Hepatocyte (in vitro differentiated cells): ENCODE measurements at regions not wholly inside any gene's neighbourhood (a gene's known extent, or its start where the extent isn't known, plus 50 kb on each side); places are given as distances from the start of the nearest gene placed in this dataset.

Experiments used
- DNase-seq: peaks from one replicate; pipeline ENCODE4 v3.0.0-alpha.2; 2016; ENCODE audit warnings: low spot score
- H2AFZ ChIP-seq: fragments of 200-600 bp; sonication (generic); 2 replicates; pipeline ENCODE4 v1.6.0; 2016; ENCODE audit warnings: antibody characterized with exemption, mild to moderate bottlenecking
- H3K27ac ChIP-seq: fragments of 200-600 bp; sonication (generic); 2 replicates; pipeline ENCODE4 v1.5.1; 2016; ENCODE audit warnings: mild to moderate bottlenecking
- H3K27me3 ChIP-seq: fragments of 200-600 bp; sonication (generic); 2 replicates; pipeline ENCODE4 v1.6.1; 2016
- H3K36me3 ChIP-seq: fragments of 200-600 bp; sonication (generic); replicated peaks from 2 replicates; pipeline ENCODE4 v1.5.1; 2016; ENCODE audit warnings: low read depth; ENCODE audit not compliant: insufficient read depth
- H3K4me1 ChIP-seq: fragments of 200-600 bp; sonication (generic); 2 replicates; pipeline ENCODE4 v1.5.1; 2016; ENCODE audit warnings: mild to moderate bottlenecking, moderate library complexity; ENCODE audit not compliant: insufficient read depth
- H3K4me2 ChIP-seq: fragments of 200-600 bp; sonication (generic); 2 replicates; pipeline ENCODE4 v1.6.0; 2016
- H3K4me3 ChIP-seq: fragments of 200-600 bp; sonication (generic); 2 replicates; pipeline ENCODE4 v1.5.1; 2016; ENCODE audit warnings: mild to moderate bottlenecking
- H3K79me2 ChIP-seq: fragments of 200-600 bp; sonication (generic); 2 replicates; pipeline ENCODE4 v1.6.0; 2017; ENCODE audit warnings: mild to moderate bottlenecking
- H3K9me2 ChIP-seq: fragments of 200-600 bp; sonication (generic); replicated peaks from 2 replicates; pipeline ENCODE4 v1.6.0; 2017; ENCODE audit warnings: mild to moderate bottlenecking; ENCODE audit not compliant: insufficient read depth
- H3K9me3 ChIP-seq: fragments of 200-600 bp; sonication (generic); 2 replicates; pipeline ENCODE4 v1.5.1; 2016; ENCODE audit warnings: low read depth, mild to moderate bottlenecking
- H4K20me1 ChIP-seq: fragments of 200-600 bp; sonication (generic); 2 replicates; pipeline ENCODE4 v1.6.0; 2016; ENCODE audit warnings: mild to moderate bottlenecking; ENCODE audit not compliant: insufficient read depth, poor library complexity, severe bottlenecking
- EZH2 ChIP-seq: fragments of 200-600 bp; sonication (generic); IDR thresholded peaks from 2 replicates; pipeline ENCODE4 v1.6.1; 2016; ENCODE audit warnings: antibody characterized with exemption, mild to moderate bottlenecking, borderline replicate concordance
- EZH2phosphoT487 ChIP-seq: fragments of 200-600 bp; sonication (generic); IDR thresholded peaks from one replicate; pipeline ENCODE4 v1.6.1; 2018; ENCODE audit warnings: antibody characterized with exemption, mild to moderate bottlenecking, low read depth, moderate library complexity; ENCODE audit not compliant: unreplicated experiment, severe bottlenecking
- WGBS: methylation state at CpG from one replicate; pipeline ENCODE4 v1.1.6; 2016; ENCODE audit warnings: low lambda C conversion rate; ENCODE audit errors: missing lambda C conversion rate; 5-methylcytosine and 5-hydroxymethylcytosine counted together
- TF ChIP-seq, protein P1 (sequence below): fragments of 200-600 bp; sonication (generic); IDR thresholded peaks from 2 replicates; pipeline ENCODE4 v1.5.1; 2016; ENCODE audit warnings: antibody characterized with exemption, mild to moderate bottlenecking; ENCODE audit not compliant: poor library complexity

DNA sequence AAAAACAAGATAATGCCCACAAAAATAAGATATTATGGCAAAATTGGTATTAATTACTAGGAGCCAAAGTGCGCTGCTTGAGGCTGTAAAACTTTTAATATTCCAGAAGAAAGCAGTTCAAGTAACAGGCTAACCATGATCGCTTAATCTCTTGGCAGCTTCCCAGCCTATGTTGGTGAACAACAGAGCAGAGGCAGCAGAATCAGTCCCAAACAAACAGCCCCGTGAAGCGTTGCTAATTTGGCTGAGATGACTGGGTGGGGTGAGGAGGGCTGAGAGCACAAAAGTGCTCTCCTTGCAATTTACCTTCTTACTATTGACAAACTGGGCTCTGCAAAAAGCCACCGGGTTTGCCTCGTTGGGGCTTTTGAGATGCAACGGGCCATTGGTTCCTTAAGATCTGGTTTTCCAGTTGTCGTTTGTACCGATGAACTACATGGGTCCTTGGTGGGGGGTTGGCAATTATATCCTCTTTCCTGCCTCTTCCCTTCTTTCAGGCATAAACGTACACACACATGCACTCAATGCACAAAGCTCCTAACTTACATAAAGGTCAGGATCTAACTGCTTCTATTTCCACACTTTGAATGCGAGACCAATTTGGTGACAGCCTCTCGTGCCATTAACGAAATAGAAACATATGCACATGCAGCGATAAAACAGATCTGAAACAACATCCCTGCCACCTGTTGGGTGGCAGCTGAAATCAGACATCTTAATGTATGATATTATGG, 407.6 kb upstream of the CADM1 start:
- no peak overlapping the region for H3K27ac ChIP-seq
- H3K9me2 ChIP-seq: no peaks in the 10 kb centered on the region
- H3K4me3 ChIP-seq: no peak overlapping the region
- H2AFZ ChIP-seq: no peak overlapping the region
- H3K27me3 ChIP-seq: peaks cover 4% of the 10 kb centered on the region
- H4K20me1 ChIP-seq: no peaks in the 10 kb centered on the region
- no peak for DNase-seq
- WGBS: 82% methylated on average over 14 of the region's 14 CpGs
- no peaks in the 10 kb centered on the region for H3K36me3 ChIP-seq
- no peaks in the 10 kb centered on the region for H3K79me2 ChIP-seq
- no peaks in the 10 kb centered on the region for H3K4me1 ChIP-seq
- TF ChIP-seq, protein P1, sequence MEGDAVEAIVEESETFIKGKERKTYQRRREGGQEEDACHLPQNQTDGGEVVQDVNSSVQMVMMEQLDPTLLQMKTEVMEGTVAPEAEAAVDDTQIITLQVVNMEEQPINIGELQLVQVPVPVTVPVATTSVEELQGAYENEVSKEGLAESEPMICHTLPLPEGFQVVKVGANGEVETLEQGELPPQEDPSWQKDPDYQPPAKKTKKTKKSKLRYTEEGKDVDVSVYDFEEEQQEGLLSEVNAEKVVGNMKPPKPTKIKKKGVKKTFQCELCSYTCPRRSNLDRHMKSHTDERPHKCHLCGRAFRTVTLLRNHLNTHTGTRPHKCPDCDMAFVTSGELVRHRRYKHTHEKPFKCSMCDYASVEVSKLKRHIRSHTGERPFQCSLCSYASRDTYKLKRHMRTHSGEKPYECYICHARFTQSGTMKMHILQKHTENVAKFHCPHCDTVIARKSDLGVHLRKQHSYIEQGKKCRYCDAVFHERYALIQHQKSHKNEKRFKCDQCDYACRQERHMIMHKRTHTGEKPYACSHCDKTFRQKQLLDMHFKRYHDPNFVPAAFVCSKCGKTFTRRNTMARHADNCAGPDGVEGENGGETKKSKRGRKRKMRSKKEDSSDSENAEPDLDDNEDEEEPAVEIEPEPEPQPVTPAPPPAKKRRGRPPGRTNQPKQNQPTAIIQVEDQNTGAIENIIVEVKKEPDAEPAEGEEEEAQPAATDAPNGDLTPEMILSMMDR: no peak
- TF ChIP-seq EZH2: no peak
- no peak for TF ChIP-seq EZH2phosphoT487
- H3K4me2 ChIP-seq: no peak overlapping the region
- H3K9me3 ChIP-seq: no peaks in the 10 kb centered on the region

GRCh38 chr11:115910379-115910778, 406.2 kb upstream of the CADM1 start:
- no peak overlapping the region for H3K4me2 ChIP-seq
- no peak overlapping the region for H3K27ac ChIP-seq
- H3K36me3 ChIP-seq: no peaks in the 10 kb centered on the region
- no peak for TF ChIP-seq EZH2
- TF ChIP-seq, protein P1: no peak
- no peak for TF ChIP-seq EZH2phosphoT487
- H3K9me2 ChIP-seq: no peaks in the 10 kb centered on the region
- H3K4me3 ChIP-seq: no peak overlapping the region
- H3K9me3 ChIP-seq: no peaks in the 10 kb centered on the region
- DNase-seq: no peak
- H3K27me3 ChIP-seq: peaks cover 6% of the 10 kb centered on the region
- H2AFZ ChIP-seq: no peak overlapping the region
- H3K4me1 ChIP-seq: no peaks in the 10 kb centered on the region
- H4K20me1 ChIP-seq: no peaks in the 10 kb centered on the region
- WGBS: 64% methylated on average over 1 of the region's 1 CpG
- H3K79me2 ChIP-seq: no peaks in the 10 kb centered on the region

- Histone ChIP-seq H4K20me1 (no peaks in the 10 kb centered on the region), H3K9me3 (no peaks in the 10 kb centered on the region), H3K4me3 (no peak overlapping the region), H3K36me3 (no peaks in the 10 kb centered on the region), H3K27ac (no peak overlapping the region), H2AFZ (no peak overlapping the region), H3K9me2 (no peaks in the 10 kb centered on the region), H3K27me3 (peaks cover 12% of the 10 kb centered on the region), H3K4me1 (no peaks in the 10 kb centered on the region), H3K4me2 (no peak overlapping the region), H3K79me2 (no peaks in the 10 kb centered on the region)
- WGBS: 13% methylated on average over 3 of the region's 3 CpGs
- no peak for TF ChIP-seq EZH2
- TF ChIP-seq EZH2phosphoT487: no peak
- TF ChIP-seq, protein P1: no peak
- DNase-seq: no peak
These were observed 402.0 kb upstream of the CADM1 start for GRCh38 chr11:115906171-115906570.
